Mesendoderm (in vitro differentiated cells): ENCODE measurements at regions not wholly inside any gene's neighbourhood (a gene's known extent, or its start where the extent isn't known, plus 50 kb on each side); places are given as distances from the start of the nearest gene placed in this dataset.

Experiments used
- DNase-seq: peaks from one replicate; pipeline ENCODE4 v3.0.0; 2013
- H2AK5ac ChIP-seq: 2 replicates; pipeline ENCODE4 v1.6.1; 2013; ENCODE audit warnings: low read length, inconsistent platforms
- H2BK120ac ChIP-seq: 2 replicates; pipeline ENCODE4 v1.6.1; 2013; ENCODE audit warnings: low read depth, mild to moderate bottlenecking, low read length, moderate library complexity, mixed read lengths
- H2BK15ac ChIP-seq: replicated peaks from 2 replicates; pipeline ENCODE4 v1.6.1; 2013; ENCODE audit warnings: low read depth, mild to moderate bottlenecking, moderate library complexity
- H2BK5ac ChIP-seq: 2 replicates; pipeline ENCODE4 v1.6.1; 2013; ENCODE audit warnings: low read length, inconsistent platforms
- H3K18ac ChIP-seq: 2 replicates; pipeline ENCODE4 v1.6.1; 2013; ENCODE audit warnings: mild to moderate bottlenecking, low read length, mixed read lengths
- H3K23ac ChIP-seq: one replicate; pipeline ENCODE4 v1.6.1; 2013; ENCODE audit warnings: low read length
- H3K27ac ChIP-seq: 2 replicates; pipeline ENCODE4 v1.5.1; 2013; ENCODE audit warnings: low read depth, mild to moderate bottlenecking, inconsistent platforms, low read length, moderate library complexity
- H3K27me3 ChIP-seq: 2 replicates; pipeline ENCODE4 v1.6.1; 2013; ENCODE audit warnings: low read length, control low read depth, mild to moderate bottlenecking, inconsistent platforms; ENCODE audit not compliant: insufficient read depth, poor library complexity
- H3K36me3 ChIP-seq: 2 replicates; pipeline ENCODE4 v1.6.1; 2013; ENCODE audit warnings: low read length, inconsistent platforms; ENCODE audit not compliant: control insufficient read depth, insufficient read depth
- H3K4ac ChIP-seq: one replicate; pipeline ENCODE4 v1.6.1; 2013; ENCODE audit warnings: low read depth, mild to moderate bottlenecking, low read length, moderate library complexity
- H3K4me1 ChIP-seq: 2 replicates; pipeline ENCODE4 v1.6.1; 2013; ENCODE audit warnings: low read depth, low read length, inconsistent platforms; ENCODE audit not compliant: control insufficient read depth
- H3K4me2 ChIP-seq: 2 replicates; pipeline ENCODE4 v1.6.1; 2013; ENCODE audit warnings: low read length
- H3K4me3 ChIP-seq: 2 replicates; pipeline ENCODE4 v1.5.1; 2013; ENCODE audit warnings: mild to moderate bottlenecking, low read length
- H3K56ac ChIP-seq: one replicate; pipeline ENCODE4 v1.6.1; 2013; ENCODE audit warnings: low read length
- H3K79me1 ChIP-seq: 2 replicates; pipeline ENCODE4 v1.6.1; 2013; ENCODE audit warnings: low read length, inconsistent platforms
- H3K79me2 ChIP-seq: 2 replicates; pipeline ENCODE4 v1.6.1; 2013; ENCODE audit warnings: mild to moderate bottlenecking, low read length; ENCODE audit not compliant: control insufficient read depth, insufficient read depth
- H3K9ac ChIP-seq: 2 replicates; pipeline ENCODE4 v1.6.1; 2013; ENCODE audit warnings: low read length, inconsistent platforms
- H4K5ac ChIP-seq: one replicate; pipeline ENCODE4 v1.6.1; 2013; ENCODE audit warnings: low read length
- H4K8ac ChIP-seq: one replicate; pipeline ENCODE4 v1.6.1; 2013; ENCODE audit warnings: low read depth, mild to moderate bottlenecking, control low read depth, low read length, moderate library complexity
- WGBS: extraction: QIAGEN DNeasy Blood & Tissue Kit; methylation state at CpG from one replicate; pipeline ENCODE4 v1.1.7; 2013; ENCODE audit warnings: low lambda C conversion rate, missing lambda C conversion rate; ENCODE audit not compliant: insufficient coverage; ENCODE audit errors: extremely low coverage; 5-methylcytosine and 5-hydroxymethylcytosine counted together

GRCh38 chr2:158900345-158900744 lies 68.1 kb upstream of the TANC1 start:
- Histone ChIP-seq H3K18ac (no peak overlapping the region), H3K27me3 (no peaks in the 10 kb centered on the region), H3K36me3 (no peaks in the 10 kb centered on the region), H2AK5ac (no peak overlapping the region), H3K79me2 (no peaks in the 10 kb centered on the region), H3K56ac (no peak overlapping the region), H3K9ac (no peak overlapping the region), H2BK5ac (no peak overlapping the region), H3K4me2 (no peak overlapping the region), H3K4ac (no peak overlapping the region), H3K4me1 (no peaks in the 10 kb centered on the region), H3K27ac (no peak overlapping the region), H3K4me3 (no peak overlapping the region), H2BK120ac (no peak overlapping the region), H3K79me1 (no peaks in the 10 kb centered on the region), H4K8ac (no peak overlapping the region), H4K5ac (no peak overlapping the region), H2BK15ac (no peak overlapping the region), H3K23ac (no peak overlapping the region)
- no peak for DNase-seq
- no CpG with 5 or more reads among the region's 8 CpGs for WGBS

GRCh38 chr2:158902005-158902398 lies 66.4 kb upstream of the TANC1 start:
- H3K4me1 ChIP-seq = no peaks in the 10 kb centered on the region
- no CpG with 5 or more reads among the region's 2 CpGs for WGBS
- no peak overlapping the region for H3K4me3 ChIP-seq

GRCh38 chr2:158903711-158904405 lies 64.6 kb upstream of the TANC1 start:
- H3K4me2 ChIP-seq = no peak overlapping the region
- H2AK5ac ChIP-seq = no peak overlapping the region
- no peak overlapping the region for H3K23ac ChIP-seq
- H3K36me3 ChIP-seq = no peaks in the 10 kb centered on the region
- H3K4me3 ChIP-seq = no peak overlapping the region
- WGBS = no CpG with 5 or more reads among the region's 2 CpGs
- no peak overlapping the region for H2BK120ac ChIP-seq
- peak overlapping the region; percentile 7 for H2BK15ac ChIP-seq
- DNase-seq = no peak
- no peak overlapping the region for H3K18ac ChIP-seq
- H4K5ac ChIP-seq = no peak overlapping the region
- no peak overlapping the region for H3K27ac ChIP-seq
- H3K4ac ChIP-seq = no peak overlapping the region
- H3K4me1 ChIP-seq = no peaks in the 10 kb centered on the region
- no peak overlapping the region for H4K8ac ChIP-seq
- H3K27me3 ChIP-seq = no peaks in the 10 kb centered on the region
- H3K9ac ChIP-seq = no peak overlapping the region
- H2BK5ac ChIP-seq = no peak overlapping the region
- no peak overlapping the region for H3K56ac ChIP-seq
- H3K79me2 ChIP-seq = no peaks in the 10 kb centered on the region
- no peaks in the 10 kb centered on the region for H3K79me1 ChIP-seq

More at GRCh38 chr2:158902005-158902398, 66.4 kb upstream of the TANC1 start:
- Histone ChIP-seq H3K9ac (no peak overlapping the region), H3K4me2 (no peak overlapping the region), H4K5ac (no peak overlapping the region), H2BK15ac (no peak overlapping the region), H3K27me3 (no peaks in the 10 kb centered on the region), H3K27ac (no peak overlapping the region), H2BK120ac (no peak overlapping the region), H2BK5ac (no peak overlapping the region), H4K8ac (no peak overlapping the region), H3K36me3 (no peaks in the 10 kb centered on the region), H3K18ac (no peak overlapping the region), H3K23ac (no peak overlapping the region), H3K79me2 (no peaks in the 10 kb centered on the region), H3K79me1 (no peaks in the 10 kb centered on the region), H3K56ac (no peak overlapping the region), H3K4ac (no peak overlapping the region), H2AK5ac (no peak overlapping the region)
- DNase-seq = no peak

- Histone ChIP-seq H3K4me2 (no peak overlapping the region), H3K4me1 (no peaks in the 10 kb centered on the region), H4K8ac (no peak overlapping the region), H3K18ac (no peak overlapping the region), H2AK5ac (no peak overlapping the region), H3K4ac (no peak overlapping the region), H3K56ac (no peak overlapping the region), H2BK5ac (no peak overlapping the region), H2BK120ac (no peak overlapping the region), H4K5ac (no peak overlapping the region), H3K9ac (no peak overlapping the region), H3K36me3 (no peaks in the 10 kb centered on the region), H3K27me3 (no peaks in the 10 kb centered on the region), H3K79me1 (no peaks in the 10 kb centered on the region), H3K4me3 (no peak overlapping the region), H3K23ac (no peak overlapping the region), H3K79me2 (no peaks in the 10 kb centered on the region), H3K27ac (no peak overlapping the region), H2BK15ac (no peak overlapping the region)
- no CpG with 5 or more reads among the region's 1 CpG for WGBS
- DNase-seq = no peak
Observed at GRCh38 chr2:158904627-158905177, 63.7 kb upstream of the TANC1 start.

- Histone ChIP-seq H3K79me2 (no peaks in the 10 kb centered on the region), H3K9ac (no peak overlapping the region), H3K79me1 (no peaks in the 10 kb centered on the region), H4K5ac (no peak overlapping the region), H3K4me1 (no peaks in the 10 kb centered on the region), H3K4ac (no peak overlapping the region), H2BK15ac (no peak overlapping the region), H3K18ac (no peak overlapping the region), H3K4me3 (no peak overlapping the region), H3K27ac (no peak overlapping the region), H2BK120ac (no peak overlapping the region), H2AK5ac (no peak overlapping the region), H3K27me3 (no peaks in the 10 kb centered on the region), H4K8ac (no peak overlapping the region), H3K36me3 (no peaks in the 10 kb centered on the region), H2BK5ac (no peak overlapping the region), H3K23ac (no peak overlapping the region), H3K56ac (no peak overlapping the region), H3K4me2 (no peak overlapping the region)
- no peak for DNase-seq
- whole genome bisulfite sequencing = no CpG with 5 or more reads among the region's 3 CpGs
Observed at GRCh38 chr2:158905341-158905740, 63.1 kb upstream of the TANC1 start.

- H3K79me2 ChIP-seq = no peaks in the 10 kb centered on the region
Observed at GRCh38 chr2:158905784-158906183, 62.7 kb upstream of the TANC1 start.

More at GRCh38 chr2:158905784-158906183, 62.7 kb upstream of the TANC1 start:
- no peak overlapping the region for H3K56ac ChIP-seq
- H3K27me3 ChIP-seq = no peaks in the 10 kb centered on the region
- H3K36me3 ChIP-seq = no peaks in the 10 kb centered on the region
- no peak overlapping the region for H3K4ac ChIP-seq
- H3K23ac ChIP-seq = no peak overlapping the region
- H2BK5ac ChIP-seq = no peak overlapping the region
- no peaks in the 10 kb centered on the region for H3K79me1 ChIP-seq
- no peak overlapping the region for H4K8ac ChIP-seq
- no peak overlapping the region for H3K18ac ChIP-seq
- DNase-seq = no peak
- no peak overlapping the region for H3K9ac ChIP-seq
- no peak overlapping the region for H2AK5ac ChIP-seq
- H2BK15ac ChIP-seq = no peak overlapping the region
- no peak overlapping the region for H3K27ac ChIP-seq
- no peaks in the 10 kb centered on the region for H3K4me1 ChIP-seq
- WGBS = no CpG with 5 or more reads among the region's 4 CpGs
- H4K5ac ChIP-seq = no peak overlapping the region
- H3K4me3 ChIP-seq = no peak overlapping the region
- no peak overlapping the region for H2BK120ac ChIP-seq
- no peak overlapping the region for H3K4me2 ChIP-seq
